HEK293 (cell line): ENCODE measurements at regions not wholly inside any gene's neighbourhood (a gene's known extent, or its start where the extent isn't known, plus 50 kb on each side); places are given as distances from the start of the nearest gene placed in this dataset.
A peak's percentile ranks its signal among the peaks of the same experiment; 100 is the strongest.

ENCODE experiments used
- GLI2 ChIP-seq: fragments of 450-650 bp; formaldehyde crosslinking; IDR thresholded peaks from 2 replicates; pipeline ENCODE4; 2017; ENCODE audit warnings: missing biosample characterization, missing genetic modification characterization, low read depth, borderline replicate concordance
- ZBTB1 ChIP-seq: fragments of 450-650 bp; formaldehyde crosslinking; IDR thresholded peaks from 2 replicates; pipeline ENCODE4 v1.5.1; 2016; ENCODE audit warnings: missing biosample characterization, missing genetic modification characterization
- ZBTB20 ChIP-seq: fragments of 450-650 bp; formaldehyde crosslinking; IDR thresholded peaks from 2 replicates; pipeline ENCODE4 v1.5.1; 2016; ENCODE audit warnings: missing biosample characterization, missing genetic modification characterization
- ZBTB49 ChIP-seq: fragments of 450-650 bp; formaldehyde crosslinking; IDR thresholded peaks from 2 replicates; pipeline ENCODE4 v1.5.1; 2016; ENCODE audit warnings: missing biosample characterization, missing genetic modification characterization, low read depth
- ZFHX2 ChIP-seq: fragments of 450-650 bp; formaldehyde crosslinking; conservative IDR thresholded peaks from 2 replicates; pipeline ENCODE4 v1.5.1; 2016; ENCODE audit warnings: missing biosample characterization, missing genetic modification characterization
- ZNF146 ChIP-seq: fragments of 450-650 bp; formaldehyde crosslinking; IDR thresholded peaks from 2 replicates; pipeline ENCODE4 v1.5.1; 2016; ENCODE audit warnings: missing biosample characterization, missing genetic modification characterization
- ZNF24 ChIP-seq: fragments of 450-650 bp; formaldehyde crosslinking; IDR thresholded peaks from 2 replicates; pipeline ENCODE4 v1.5.1; 2016; ENCODE audit warnings: missing biosample characterization, missing genetic modification characterization
- ZNF292 ChIP-seq: fragments of 450-650 bp; formaldehyde crosslinking; IDR thresholded peaks from 2 replicates; pipeline ENCODE4 v1.5.1; 2016; ENCODE audit warnings: low read depth, missing biosample characterization, missing genetic modification characterization, borderline replicate concordance
- ZNF561 ChIP-seq: fragments of 450-650 bp; IDR thresholded peaks from 2 replicates; pipeline ENCODE4 v1.5.1; 2018; ENCODE audit warnings: missing biosample characterization, missing genetic modification characterization, borderline replicate concordance
- ZNF624 ChIP-seq: fragments of 450-650 bp; formaldehyde crosslinking; IDR thresholded peaks from 2 replicates; pipeline ENCODE4 v1.5.1; 2017; ENCODE audit warnings: missing biosample characterization, missing genetic modification characterization
- TF ChIP-seq, protein P1 (sequence below): fragments of 450-650 bp; formaldehyde crosslinking; IDR thresholded peaks from 2 replicates; pipeline ENCODE4 v1.5.1; 2016; ENCODE audit warnings: missing biosample characterization, missing genetic modification characterization
- TF ChIP-seq, protein P2 (sequence below): fragments of 450-650 bp; formaldehyde crosslinking; IDR thresholded peaks from 2 replicates; pipeline ENCODE4 v1.5.1; 2016; ENCODE audit warnings: missing biosample characterization, missing genetic modification characterization

GRCh38 chr2:200171731-200172482 lies 134.6 kb upstream of the SPATS2L start:
- TF ChIP-seq ZNF146 (tag by site-specific recombination) (no peak), ZBTB1 (tag by site-specific recombination) (no peak), ZFHX2 (tag by site-specific recombination) (0 out of 2 replicates have a peak, but pooled peaks have one; percentile 9), GLI2 (tag by site-specific recombination) (no peak), ZNF561 (no peak), ZNF292 (no peak), ZNF24 (no peak), ZBTB49 (tag by site-specific recombination) (no peak), ZNF624 (no peak), ZBTB20 (tag by site-specific recombination) (no peak)
- TF ChIP-seq, protein P1, sequence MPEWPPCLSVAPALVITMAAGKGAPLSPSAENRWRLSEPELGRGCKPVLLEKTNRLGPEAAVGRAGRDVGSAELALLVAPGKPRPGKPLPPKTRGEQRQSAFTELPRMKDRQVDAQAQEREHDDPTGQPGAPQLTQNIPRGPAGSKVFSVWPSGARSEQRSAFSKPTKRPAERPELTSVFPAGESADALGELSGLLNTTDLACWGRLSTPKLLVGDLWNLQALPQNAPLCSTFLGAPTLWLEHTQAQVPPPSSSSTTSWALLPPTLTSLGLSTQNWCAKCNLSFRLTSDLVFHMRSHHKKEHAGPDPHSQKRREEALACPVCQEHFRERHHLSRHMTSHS, result no peak
- TF ChIP-seq, protein P2, sequence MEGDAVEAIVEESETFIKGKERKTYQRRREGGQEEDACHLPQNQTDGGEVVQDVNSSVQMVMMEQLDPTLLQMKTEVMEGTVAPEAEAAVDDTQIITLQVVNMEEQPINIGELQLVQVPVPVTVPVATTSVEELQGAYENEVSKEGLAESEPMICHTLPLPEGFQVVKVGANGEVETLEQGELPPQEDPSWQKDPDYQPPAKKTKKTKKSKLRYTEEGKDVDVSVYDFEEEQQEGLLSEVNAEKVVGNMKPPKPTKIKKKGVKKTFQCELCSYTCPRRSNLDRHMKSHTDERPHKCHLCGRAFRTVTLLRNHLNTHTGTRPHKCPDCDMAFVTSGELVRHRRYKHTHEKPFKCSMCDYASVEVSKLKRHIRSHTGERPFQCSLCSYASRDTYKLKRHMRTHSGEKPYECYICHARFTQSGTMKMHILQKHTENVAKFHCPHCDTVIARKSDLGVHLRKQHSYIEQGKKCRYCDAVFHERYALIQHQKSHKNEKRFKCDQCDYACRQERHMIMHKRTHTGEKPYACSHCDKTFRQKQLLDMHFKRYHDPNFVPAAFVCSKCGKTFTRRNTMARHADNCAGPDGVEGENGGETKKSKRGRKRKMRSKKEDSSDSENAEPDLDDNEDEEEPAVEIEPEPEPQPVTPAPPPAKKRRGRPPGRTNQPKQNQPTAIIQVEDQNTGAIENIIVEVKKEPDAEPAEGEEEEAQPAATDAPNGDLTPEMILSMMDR (tag by site-specific recombination), result no peak
